ENCODE measurements at regions not wholly inside any gene's neighbourhood (a gene's known extent, or its start where the extent isn't known, plus 50 kb on each side); places are given as distances from the start of the nearest gene placed in this dataset.

DNA sequence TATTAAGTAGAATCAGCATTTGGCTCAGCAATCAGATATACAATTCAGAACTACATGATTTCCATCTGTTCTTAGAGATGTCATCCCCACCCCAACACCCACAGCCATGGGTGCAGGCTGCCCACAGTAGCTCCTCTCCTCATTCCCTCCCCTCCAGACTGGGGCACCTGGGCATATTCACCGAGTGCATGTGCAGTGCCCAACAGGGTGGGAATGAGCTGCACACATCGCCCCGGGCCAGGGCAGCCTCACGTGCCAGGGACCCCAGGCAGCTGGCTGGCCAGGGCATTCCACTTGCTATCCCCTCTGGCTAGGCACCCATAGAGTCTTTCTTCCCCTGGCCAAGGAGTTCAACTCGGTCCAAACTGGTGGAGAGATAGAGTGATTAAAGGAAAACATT is 461.9 kb upstream of the NUDT12 start:
- no peaks in the 10 kb centered on the region for H3K36me3 ChIP-seq
- H3K27me3 ChIP-seq: no peaks in the 10 kb centered on the region
- H3K9me3 ChIP-seq: peaks cover 0 to 21% (median 0%) of the 10 kb centered on the region in 12 donors
- WGBS, 4 donors: 80 to 94% (median 85%) methylated on average over 5 of the region's 5 CpGs
- DNase-seq (no peak), ATAC-seq (no peak)
- TF ChIP-seq CTCF (IDR thresholded peaks at IDR 0.05) (no peak), POLR2A (IDR thresholded peaks at IDR 0.05) (no peak)
- intact Hi-C loops (cut with DNase I): no loop called here
- no peaks in the 10 kb centered on the region for H3K4me1 ChIP-seq
- no peak overlapping the region for H3K27ac ChIP-seq
- no peak overlapping the region for H3K4me3 ChIP-seq

- DNase-seq (no peak), ATAC-seq (no peak)
- H3K9me3 ChIP-seq: peaks cover 0 to 18% (median 0%) of the 10 kb centered on the region in 12 donors
- H3K4me1 ChIP-seq: no peaks in the 10 kb centered on the region
- TF ChIP-seq POLR2A (IDR thresholded peaks at IDR 0.05) (no peak), CTCF (IDR thresholded peaks at IDR 0.05) (no peak)
- no peak overlapping the region for H3K4me3 ChIP-seq
- no peak overlapping the region for H3K27ac ChIP-seq
- H3K36me3 ChIP-seq: no peaks in the 10 kb centered on the region
- intact Hi-C loops (cut with DNase I): no loop called here
- WGBS, 4 donors: 79 to 89% (median 85%) methylated on average over 2 of the region's 2 CpGs
- no peaks in the 10 kb centered on the region for H3K27me3 ChIP-seq
Observed at GRCh38 chr5:104023739-104024138, 461.1 kb upstream of the NUDT12 start.

DNA sequence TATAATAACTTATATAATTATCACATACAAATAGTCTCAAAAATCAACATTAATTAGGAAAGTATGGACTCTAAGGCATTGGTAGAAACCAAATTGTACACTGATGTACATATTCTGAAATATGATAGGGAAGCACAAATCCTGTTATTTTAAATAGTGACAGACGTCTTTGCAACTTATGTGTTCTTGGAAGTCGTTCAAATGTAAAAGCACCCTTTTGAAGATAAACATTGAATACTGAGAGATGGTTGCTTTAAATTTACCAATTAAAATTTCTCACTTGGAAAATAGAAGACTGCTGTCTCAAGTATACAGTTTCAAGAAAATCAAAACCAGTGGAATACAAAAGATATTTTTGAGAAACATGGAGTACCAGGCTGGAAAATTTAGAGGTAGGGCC is 457.4 kb upstream of the NUDT12 start:
- DNase-seq (no peak), ATAC-seq (no peak)
- no peaks in the 10 kb centered on the region for H3K27me3 ChIP-seq
- intact Hi-C loops (cut with DNase I): no loop called here
- no peaks in the 10 kb centered on the region for H3K4me1 ChIP-seq
- H3K4me3 ChIP-seq: no peak overlapping the region
- H3K27ac ChIP-seq: no peak overlapping the region
- H3K36me3 ChIP-seq: no peaks in the 10 kb centered on the region
- WGBS, 4 donors: 56 to 67% (median 62%) methylated on average over 2 of the region's 2 CpGs
- peaks cover 0 to 22% (median 0%) of the 10 kb centered on the region in 12 donors for H3K9me3 ChIP-seq
- TF ChIP-seq POLR2A (IDR thresholded peaks at IDR 0.05): no peak
- TF ChIP-seq CTCF (IDR thresholded peaks at IDR 0.05): no peak

DNA sequence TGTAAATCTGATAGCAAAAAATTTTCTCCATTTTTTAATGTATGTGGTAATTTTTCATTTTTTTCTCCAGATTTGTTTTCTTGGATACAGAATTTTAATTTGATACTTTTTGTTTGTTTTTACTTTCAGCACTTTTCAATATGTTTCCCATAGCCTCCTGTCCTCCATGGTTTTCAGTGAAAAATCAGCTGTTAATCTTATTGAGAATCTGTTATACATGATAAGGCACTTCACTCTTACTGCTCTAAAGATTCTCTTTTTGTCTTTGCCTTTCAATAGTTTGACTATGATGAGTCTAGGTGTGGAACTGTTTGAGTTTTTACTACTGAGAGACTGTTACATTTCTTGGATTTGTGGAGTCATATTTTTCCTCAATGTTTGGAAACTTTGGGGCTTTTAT is 455.7 kb upstream of the NUDT12 start:
- TF ChIP-seq POLR2A (IDR thresholded peaks at IDR 0.05): no peak
- TF ChIP-seq CTCF (IDR thresholded peaks at IDR 0.05): no peak
- DNase-seq (no peak), ATAC-seq (no peak)
- Histone ChIP-seq H3K36me3 (no peaks in the 10 kb centered on the region), H3K4me3 (no peak overlapping the region), H3K4me1 (no peaks in the 10 kb centered on the region), H3K27ac (no peak overlapping the region), H3K27me3 (no peaks in the 10 kb centered on the region), H3K9me3 (peaks cover 0 to 22% (median 0%) of the 10 kb centered on the region in 12 donors)
- intact Hi-C loops (cut with DNase I): no loop called here
